Brain pericyte (primary cell): ENCODE measurements at regions not wholly inside any gene's neighbourhood (a gene's known extent, or its start where the extent isn't known, plus 50 kb on each side); places are given as distances from the start of the nearest gene placed in this dataset.

Source experiments
- DNase-seq: peaks from one replicate; pipeline ENCODE4 v3.0.0-alpha.2; 2012; ENCODE audit warnings: low read depth, low spot score

GRCh38 chr22:47994601-47995263, 1232.3 kb downstream of the TBC1D22A start:
- no peak for DNase-seq

- no peak for DNase-seq
These were observed 1231.6 kb downstream of the TBC1D22A start for GRCh38 chr22:47994045-47994444.

GRCh38 chr22:47990481-47990880, 1228.0 kb downstream of the TBC1D22A start:
- no peak for DNase-seq

GRCh38 chr22:47987885-47988515, 1225.5 kb downstream of the TBC1D22A start:
- no peak for DNase-seq

GRCh38 chr22:47976219-47976618, 1213.8 kb downstream of the TBC1D22A start:
- no peak for DNase-seq

GRCh38 chr22:47967831-47968230, 1205.4 kb downstream of the TBC1D22A start:
- no peak for DNase-seq

GRCh38 chr22:47966316-47966715, 1203.9 kb downstream of the TBC1D22A start:
- DNase-seq: no peak

GRCh38 chr22:47965896-47966295, 1203.4 kb downstream of the TBC1D22A start:
- no peak for DNase-seq

GRCh38 chr22:47965066-47965465, 1202.6 kb downstream of the TBC1D22A start:
- no peak for DNase-seq

GRCh38 chr22:47963660-47964059, 1201.2 kb downstream of the TBC1D22A start:
- DNase-seq: no peak

- DNase-seq: no peak
These were observed 1195.2 kb downstream of the TBC1D22A start for GRCh38 chr22:47957649-47958048.

GRCh38 chr22:47954107-47954506, 1191.7 kb downstream of the TBC1D22A start:
- no peak for DNase-seq

GRCh38 chr22:47944941-47945340, 1182.5 kb downstream of the TBC1D22A start:
- no peak for DNase-seq

GRCh38 chr22:47943729-47944700, 1181.6 kb downstream of the TBC1D22A start:
- DNase-seq: no peak

GRCh38 chr22:47940211-47940610, 1177.8 kb downstream of the TBC1D22A start:
- no peak for DNase-seq

- DNase-seq: no peak
These were observed 1171.4 kb downstream of the TBC1D22A start for GRCh38 chr22:47933891-47934290.

- no peak for DNase-seq
These were observed 1170.8 kb downstream of the TBC1D22A start for GRCh38 chr22:47933226-47933625.

- no peak for DNase-seq
These were observed 1167.3 kb downstream of the TBC1D22A start for GRCh38 chr22:47929646-47930185.

GRCh38 chr22:47929073-47929472, 1166.6 kb downstream of the TBC1D22A start:
- no peak for DNase-seq

- no peak for DNase-seq
These were observed 1166.2 kb downstream of the TBC1D22A start for GRCh38 chr22:47928631-47929030.

- DNase-seq: no peak
These were observed 1165.3 kb downstream of the TBC1D22A start for GRCh38 chr22:47927648-47928210.

- no peak for DNase-seq
These were observed 1160.6 kb downstream of the TBC1D22A start for GRCh38 chr22:47923011-47923427.
